Epidermal melanocyte (primary cell): ENCODE measurements at regions not wholly inside any gene's neighbourhood (a gene's known extent, or its start where the extent isn't known, plus 50 kb on each side); places are given as distances from the start of the nearest gene placed in this dataset.

Experiments
- DNase-seq: peaks from one replicate; pipeline ENCODE4 v3.0.0; 2011; ENCODE audit warnings: low spot score; ENCODE audit not compliant: insufficient read length

GRCh38 chr1:72557446-72558049 is 275.2 kb upstream of the NEGR1 start:
- DNase-seq, result no peak

GRCh38 chr1:72547412-72547811 is 265.1 kb upstream of the NEGR1 start:
- DNase-seq, result no peak

DNA sequence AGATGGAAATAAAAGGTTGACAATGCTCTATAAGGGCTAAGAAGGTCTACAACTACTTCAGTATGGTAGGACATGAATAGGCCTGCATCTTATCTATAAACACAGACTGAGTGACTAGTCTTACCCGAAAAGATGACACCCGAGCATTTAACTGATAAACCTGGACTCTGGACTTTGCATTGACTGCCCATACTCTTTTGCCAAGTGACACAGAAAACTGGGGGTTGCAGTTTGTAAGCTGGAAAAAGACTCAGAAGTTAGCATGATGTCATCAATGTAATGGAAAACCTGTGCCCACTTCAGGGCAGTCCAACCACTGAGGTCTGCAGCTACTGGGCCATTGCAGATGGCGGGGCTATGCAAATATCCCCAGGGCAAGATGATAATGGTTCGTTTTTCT is 258.3 kb upstream of the NEGR1 start:
- no peak for DNase-seq

GRCh38 chr1:72535470-72535869 is 253.1 kb upstream of the NEGR1 start:
- DNase-seq, result no peak

- DNase-seq, result no peak
These were observed 248.3 kb upstream of the NEGR1 start for GRCh38 chr1:72530646-72531045.

DNA sequence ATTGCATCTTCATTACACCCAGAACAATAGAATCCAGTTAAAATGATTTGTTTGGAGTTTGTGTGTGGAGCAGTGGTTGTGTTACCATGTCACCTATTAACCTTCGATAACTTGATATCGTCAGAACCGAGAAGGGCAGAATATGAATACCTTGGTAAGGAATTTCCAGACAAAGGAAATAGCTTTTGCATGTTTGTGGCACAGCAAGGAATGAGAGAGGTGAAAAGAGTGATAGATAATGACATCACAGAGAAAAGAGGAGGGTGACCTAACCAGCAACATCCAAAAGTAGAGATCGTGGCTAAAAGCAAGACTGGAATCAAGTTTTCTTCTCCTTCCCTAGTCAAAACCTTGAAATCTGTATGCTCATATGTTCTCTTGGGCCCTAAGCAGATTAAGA is 244.6 kb upstream of the NEGR1 start:
- no peak for DNase-seq

DNA sequence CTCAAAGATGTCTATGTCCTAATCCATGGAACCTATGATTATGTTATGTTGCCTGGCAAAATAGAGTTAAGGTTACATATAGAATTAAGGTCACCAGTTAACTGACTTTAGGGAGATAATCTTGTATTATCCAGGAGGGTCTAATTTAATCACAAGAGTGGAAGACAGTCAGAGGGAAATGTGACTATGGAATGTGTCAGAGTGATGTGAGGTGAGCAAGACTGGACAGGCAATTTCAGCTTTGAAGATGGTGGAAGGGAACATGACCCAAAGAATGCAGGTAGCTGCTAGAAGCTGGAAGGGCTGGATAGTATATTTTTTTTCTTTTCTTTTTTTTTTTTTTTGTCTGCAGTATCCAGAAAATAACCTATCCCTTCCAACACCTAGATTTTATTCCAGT is 241.7 kb upstream of the NEGR1 start:
- DNase-seq, result no peak

GRCh38 chr1:72521659-72522058 is 239.3 kb upstream of the NEGR1 start:
- DNase-seq, result no peak

DNA sequence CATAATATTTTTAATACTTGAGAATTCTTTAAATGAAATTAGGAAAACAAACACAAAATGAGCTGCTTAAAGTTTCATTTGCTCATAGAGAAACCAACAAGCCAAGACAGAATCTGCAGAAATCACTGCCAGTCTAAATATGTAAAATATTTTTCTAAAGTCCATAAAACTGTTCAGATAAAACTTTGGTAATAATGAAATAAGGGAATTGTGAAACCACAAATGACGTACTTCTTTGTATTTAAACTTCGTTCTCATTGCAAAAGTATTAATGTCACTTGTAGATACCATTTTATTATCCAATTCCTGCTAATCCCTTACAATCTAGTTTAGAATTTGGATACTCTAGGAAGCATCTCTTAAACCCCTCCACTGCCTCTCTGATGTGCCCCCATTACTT is 234.5 kb upstream of the NEGR1 start:
- DNase-seq, result no peak

- no peak for DNase-seq
These were observed 233.9 kb upstream of the NEGR1 start for GRCh38 chr1:72516264-72516663.

DNA sequence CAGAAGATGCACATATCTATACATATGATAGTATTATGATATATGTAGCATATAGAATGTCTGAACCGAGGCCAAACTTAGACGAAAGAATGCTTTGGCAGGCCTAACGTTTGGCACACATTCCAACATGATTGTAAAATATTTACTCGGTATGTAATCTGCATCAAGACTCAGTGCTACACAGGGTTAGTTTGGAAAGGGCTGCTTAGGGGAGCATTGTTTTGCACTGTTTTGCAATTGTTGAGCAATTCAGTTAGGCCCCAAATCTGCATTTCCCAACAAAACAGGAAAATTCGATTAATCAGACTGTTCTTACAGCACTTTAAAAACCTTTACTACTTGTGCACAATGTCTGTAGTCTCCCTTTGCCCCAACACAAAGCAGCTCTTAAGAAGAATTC is 216.0 kb upstream of the NEGR1 start:
- DNase-seq, result no peak

GRCh38 chr1:72489801-72490200 is 207.5 kb upstream of the NEGR1 start:
- DNase-seq, result no peak

DNA sequence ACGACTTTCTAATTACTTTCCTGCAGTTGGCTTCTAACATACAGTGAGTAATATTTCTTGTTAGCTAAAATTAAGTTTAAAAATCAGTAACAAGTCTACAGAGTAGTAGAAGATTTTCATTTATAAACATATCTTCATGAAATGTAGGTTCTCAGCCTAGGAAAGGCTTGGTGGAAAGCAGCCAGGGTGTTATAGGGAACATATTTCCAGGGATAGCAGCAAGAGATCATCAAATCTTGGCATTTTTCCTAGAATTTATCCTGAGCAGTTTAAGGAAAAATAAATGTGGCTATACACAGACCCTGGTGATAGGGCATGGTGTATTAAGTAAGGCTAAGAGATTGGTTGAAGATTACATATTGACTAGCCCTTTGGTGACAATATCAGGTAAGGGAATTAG is 203.5 kb upstream of the NEGR1 start:
- DNase-seq, result no peak

DNA sequence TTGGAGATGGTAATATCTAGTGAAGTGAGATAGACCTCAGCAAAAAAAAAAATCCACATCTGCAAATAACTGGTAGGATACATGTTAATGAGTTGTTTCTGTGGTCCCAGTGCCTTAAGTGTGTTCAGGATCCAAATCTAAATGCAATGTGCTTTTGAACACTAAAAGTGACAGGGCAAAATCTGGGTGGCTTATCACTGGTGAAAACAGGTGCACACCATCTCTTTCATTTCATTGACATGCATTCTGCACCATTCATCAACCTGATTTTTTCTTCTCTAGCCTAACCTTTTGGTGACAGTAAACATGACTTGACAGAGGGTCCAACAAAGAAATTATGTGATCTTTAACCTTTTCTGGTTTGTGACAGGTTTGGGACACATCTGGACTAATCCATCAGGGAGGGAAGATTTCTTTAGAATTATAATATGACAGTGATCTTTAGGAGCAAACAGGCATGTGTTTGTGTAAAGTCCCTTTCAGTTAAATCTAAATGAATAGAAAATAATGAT is 201.6 kb upstream of the NEGR1 start:
- DNase-seq, result no peak

DNA sequence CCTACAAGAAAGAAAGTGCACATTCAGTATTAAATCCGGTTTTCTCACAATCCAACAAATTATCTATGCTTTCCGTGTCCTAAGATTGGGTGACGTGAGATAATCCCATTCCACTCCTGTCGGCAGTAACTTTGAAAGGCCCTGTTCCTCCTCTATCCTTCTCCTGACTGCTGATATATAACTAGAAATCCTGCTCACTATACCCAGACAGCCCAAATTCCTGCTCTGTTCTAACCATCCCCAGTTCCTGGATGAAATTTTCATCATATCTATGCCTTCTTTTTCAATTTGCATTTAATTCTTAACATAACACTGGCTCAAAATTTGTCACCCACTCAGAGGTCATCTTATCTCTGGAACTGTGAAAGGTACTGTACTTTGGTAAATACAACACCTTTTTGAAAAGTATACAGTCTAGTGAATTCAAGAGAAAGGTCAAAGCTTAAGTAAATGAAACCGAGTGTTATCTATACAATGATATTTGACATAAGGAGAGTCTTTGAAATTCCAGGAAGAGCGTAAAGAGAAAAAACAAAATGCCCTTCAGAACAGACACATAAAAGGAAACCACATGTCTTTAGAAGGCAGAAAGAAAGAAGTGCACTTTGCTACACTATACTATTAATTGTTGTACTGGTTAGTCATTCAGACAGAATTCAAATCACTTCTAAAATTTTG is 200.5 kb upstream of the NEGR1 start:
- no peak for DNase-seq

DNA sequence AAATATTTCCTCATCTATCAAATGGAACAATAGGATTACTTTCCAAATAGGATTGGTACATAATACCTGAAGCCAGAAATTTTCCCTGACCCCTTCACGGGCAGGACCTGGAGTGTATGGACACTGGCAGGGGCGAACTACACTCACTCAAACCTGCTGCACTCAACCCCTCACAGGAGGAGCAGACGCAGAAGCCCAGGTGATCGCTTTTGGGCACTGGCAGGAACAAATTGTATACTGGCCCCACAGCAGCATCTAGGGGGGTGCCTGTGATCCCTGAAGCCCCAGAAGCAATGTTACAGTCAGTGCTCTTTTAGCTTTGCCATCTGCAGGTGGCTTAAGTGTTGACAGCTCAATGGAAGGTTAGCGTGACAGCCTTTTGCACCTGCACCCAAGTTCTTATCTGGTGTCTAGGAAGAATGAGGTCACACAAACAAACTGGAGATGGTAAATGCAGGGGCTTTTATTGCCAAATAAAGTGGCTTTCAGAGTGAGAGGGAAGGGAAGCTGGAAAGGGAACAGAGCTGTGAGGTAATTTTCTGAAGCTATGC is 199.2 kb upstream of the NEGR1 start:
- no peak for DNase-seq

DNA sequence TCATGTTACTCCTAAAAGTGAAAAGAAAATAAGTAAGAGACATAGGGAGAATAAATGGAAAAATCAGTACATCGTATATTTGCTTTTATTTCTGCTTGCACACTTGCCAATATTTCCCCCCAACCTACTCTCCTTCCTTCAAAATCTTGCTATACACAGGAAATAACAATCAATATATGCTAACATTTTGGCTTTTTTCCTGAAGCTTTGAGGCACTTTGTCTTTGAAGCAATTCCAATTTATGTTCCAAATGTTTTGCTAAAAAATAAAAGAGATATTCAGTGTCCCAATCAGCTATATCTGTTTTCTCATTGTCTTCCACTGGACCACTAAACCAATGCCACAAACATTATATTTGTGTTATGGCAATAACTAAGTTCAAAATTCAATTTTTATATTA is 184.0 kb upstream of the NEGR1 start:
- DNase-seq, result no peak

DNA sequence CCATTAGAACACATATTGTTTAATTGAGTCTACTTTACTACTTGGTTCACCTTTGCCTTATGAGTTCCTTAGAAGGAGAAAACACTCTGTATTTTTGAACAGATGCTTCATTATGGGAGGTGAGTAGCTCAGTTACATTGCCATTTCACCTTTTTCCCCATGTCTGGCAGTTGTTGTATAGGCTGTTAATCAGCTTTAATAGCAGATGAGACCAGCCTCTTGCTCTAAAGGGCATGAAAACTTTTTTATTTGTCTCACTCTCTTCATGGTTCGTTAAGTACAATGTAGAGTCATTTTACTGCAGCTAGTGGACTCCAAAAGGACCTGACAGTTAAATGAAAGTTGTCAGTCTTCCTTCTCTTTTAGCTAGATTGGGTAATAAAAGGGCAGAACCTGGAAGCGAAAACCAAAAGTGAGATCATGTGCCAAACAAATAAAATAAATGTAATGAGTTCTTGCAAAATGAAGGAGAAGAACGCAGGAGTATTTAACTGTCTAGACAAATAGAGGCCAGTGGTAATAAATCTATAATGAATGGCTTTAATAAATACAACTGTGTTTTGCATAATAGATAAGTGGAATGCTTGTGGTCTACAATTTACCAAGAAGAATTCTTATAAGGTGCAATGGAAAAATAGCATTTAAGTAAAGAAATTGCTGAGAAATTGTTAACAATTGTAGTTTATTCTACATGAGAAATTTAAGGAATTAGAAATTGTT is 180.0 kb upstream of the NEGR1 start:
- no peak for DNase-seq

DNA sequence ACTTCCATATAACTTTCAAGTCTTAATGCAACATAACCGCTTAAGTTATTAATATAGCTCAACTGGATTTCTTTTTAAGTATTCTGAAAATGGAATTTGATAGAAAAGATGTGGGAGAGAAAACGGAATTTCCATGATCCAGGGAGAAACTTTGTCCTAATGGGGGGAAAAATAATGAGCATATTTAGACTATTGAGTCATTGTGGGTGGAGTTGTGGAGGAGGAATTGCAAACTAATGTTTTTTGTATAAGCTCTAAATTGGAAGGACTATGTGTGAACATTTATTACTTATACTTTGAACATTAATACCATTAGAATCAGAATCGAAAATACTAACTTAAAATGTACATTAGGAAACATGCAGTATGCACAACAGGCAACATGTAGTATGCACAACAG is 159.9 kb upstream of the NEGR1 start:
- DNase-seq, result no peak

DNA sequence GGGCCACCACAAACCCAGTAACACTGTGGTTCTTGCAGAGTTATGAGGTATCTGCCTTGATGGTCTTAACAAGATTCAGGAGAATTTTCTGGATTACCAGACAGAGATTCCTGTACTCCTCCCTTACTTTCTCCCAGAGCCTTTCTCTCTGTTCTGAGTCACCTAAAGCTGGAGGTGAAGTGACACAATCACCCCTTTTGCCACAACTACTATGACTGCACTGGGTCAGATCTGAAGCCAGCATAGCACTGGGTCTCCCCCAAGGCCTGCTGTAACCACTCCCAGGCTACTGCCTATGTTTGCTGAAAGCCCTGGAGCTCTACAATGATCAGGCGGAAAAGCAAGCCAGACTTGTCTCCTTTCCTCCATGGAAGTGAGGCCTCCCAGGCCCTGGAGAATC is 156.7 kb upstream of the NEGR1 start:
- DNase-seq, result no peak

DNA sequence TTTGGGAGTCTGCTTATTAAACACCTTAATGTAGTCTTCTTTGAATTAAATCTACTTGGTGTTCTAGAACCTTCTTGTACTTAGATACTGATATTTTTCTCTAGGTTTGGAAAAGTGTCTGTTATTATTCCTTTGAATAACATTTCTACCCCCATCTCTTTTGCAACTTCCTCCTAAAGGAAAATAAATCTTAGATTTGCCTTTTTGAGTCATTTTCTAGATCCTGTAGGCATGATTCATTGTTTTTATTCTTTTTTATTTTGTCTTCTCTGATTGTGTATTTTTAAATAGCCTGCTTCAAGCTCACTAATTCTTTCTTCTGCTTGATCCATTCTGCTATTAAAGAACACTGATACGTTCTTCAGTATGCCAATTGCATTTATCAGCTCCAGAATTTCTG is 155.9 kb upstream of the NEGR1 start:
- no peak for DNase-seq

DNA sequence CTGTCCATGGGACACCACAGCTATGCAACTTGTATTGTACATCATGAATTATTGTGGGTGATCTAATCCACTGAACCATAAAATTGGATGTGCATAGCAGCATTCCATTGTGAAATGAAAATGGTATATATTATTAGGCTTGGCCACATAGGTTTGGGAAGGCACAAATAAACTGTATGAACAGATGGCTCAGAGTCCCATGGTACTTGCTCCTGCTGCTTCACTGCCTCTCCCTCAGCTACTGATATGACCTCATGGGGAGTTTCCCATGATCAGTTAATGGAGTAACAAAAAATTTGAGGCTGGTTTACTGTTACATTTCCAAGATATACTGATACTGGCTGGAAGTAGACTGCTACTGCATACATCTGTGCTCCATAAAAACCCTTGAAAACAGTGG is 152.7 kb upstream of the NEGR1 start:
- DNase-seq, result no peak
